Glutamatergic neuron (in vitro differentiated cells): ENCODE measurements at regions not wholly inside any gene's neighbourhood (a gene's known extent, or its start where the extent isn't known, plus 50 kb on each side); places are given as distances from the start of the nearest gene placed in this dataset.
A peak's percentile ranks its signal among the peaks of the same experiment; 100 is the strongest.

ENCODE experiments used
- DNase-seq: peaks from one replicate; pipeline ENCODE4 v3.0.0; 2022
- H3K27ac Mint-ChIP-seq: one replicate; pipeline ENCODE4 v1.8.0; 2020; ENCODE audit warnings: mild to moderate bottlenecking, mixed read lengths, inconsistent platforms; ENCODE audit not compliant: unreplicated experiment
- H3K27me3 Mint-ChIP-seq: one replicate; pipeline ENCODE4 v1.8.0; 2020; ENCODE audit warnings: mild to moderate bottlenecking, moderate library complexity, mixed read lengths, inconsistent platforms; ENCODE audit not compliant: unreplicated experiment
- H3K36me3 Mint-ChIP-seq: one replicate; pipeline ENCODE4 v1.8.0; 2020; ENCODE audit warnings: mild to moderate bottlenecking, mixed read lengths, inconsistent platforms; ENCODE audit not compliant: unreplicated experiment
- H3K4me1 Mint-ChIP-seq: one replicate; pipeline ENCODE4 v1.8.0; 2020; ENCODE audit warnings: mild to moderate bottlenecking, low read depth, mixed read lengths, inconsistent platforms; ENCODE audit not compliant: unreplicated experiment
- H3K4me3 Mint-ChIP-seq: one replicate; pipeline ENCODE4 v1.8.0; 2020; ENCODE audit warnings: mild to moderate bottlenecking, mixed read lengths, inconsistent platforms; ENCODE audit not compliant: unreplicated experiment
- H3K9me3 Mint-ChIP-seq: one replicate; pipeline ENCODE4 v1.8.0; 2020; ENCODE audit warnings: mild to moderate bottlenecking, moderate library complexity, mixed read lengths, inconsistent platforms; ENCODE audit not compliant: unreplicated experiment
- CTCF ChIP-seq: fragments of 200-600 bp; sonication (generic); IDR thresholded peaks from one replicate; pipeline ENCODE4 v1.5.0; 2021; ENCODE audit not compliant: partially characterized antibody, unreplicated experiment

GRCh38 chr18:77702686-77703085 lies 453.0 kb downstream of the GALR1 start:
- no peak for TF ChIP-seq CTCF
- Mint-ChIP-seq H3K9me3 (no peaks in the 10 kb centered on the region), H3K4me3 (no peak overlapping the region), H3K4me1 (no peaks in the 10 kb centered on the region), H3K27ac (no peak overlapping the region), H3K27me3 (no peaks in the 10 kb centered on the region), H3K36me3 (peaks cover 5% of the 10 kb centered on the region)
- peak; percentile 63 for DNase-seq

- peaks cover 5% of the 10 kb centered on the region for H3K36me3 Mint-ChIP-seq
These were observed 455.7 kb downstream of the GALR1 start for GRCh38 chr18:77705301-77705700.

GRCh38 chr18:77708826-77709506 lies 459.3 kb downstream of the GALR1 start:
- Mint-ChIP-seq H3K27me3 (peaks cover under 1% of the 10 kb centered on the region), H3K27ac (no peak overlapping the region), H3K36me3 (peaks cover 5% of the 10 kb centered on the region), H3K9me3 (no peaks in the 10 kb centered on the region), H3K4me3 (no peak overlapping the region), H3K4me1 (no peaks in the 10 kb centered on the region)
- TF ChIP-seq CTCF = no peak
- no peak for DNase-seq

More at GRCh38 chr18:77705301-77705700, 455.7 kb downstream of the GALR1 start:
- no peak for TF ChIP-seq CTCF
- no peaks in the 10 kb centered on the region for H3K27me3 Mint-ChIP-seq
- no peak overlapping the region for H3K27ac Mint-ChIP-seq
- no peak for DNase-seq
- no peaks in the 10 kb centered on the region for H3K4me1 Mint-ChIP-seq
- H3K4me3 Mint-ChIP-seq = no peak overlapping the region
- H3K9me3 Mint-ChIP-seq = no peaks in the 10 kb centered on the region

DNA sequence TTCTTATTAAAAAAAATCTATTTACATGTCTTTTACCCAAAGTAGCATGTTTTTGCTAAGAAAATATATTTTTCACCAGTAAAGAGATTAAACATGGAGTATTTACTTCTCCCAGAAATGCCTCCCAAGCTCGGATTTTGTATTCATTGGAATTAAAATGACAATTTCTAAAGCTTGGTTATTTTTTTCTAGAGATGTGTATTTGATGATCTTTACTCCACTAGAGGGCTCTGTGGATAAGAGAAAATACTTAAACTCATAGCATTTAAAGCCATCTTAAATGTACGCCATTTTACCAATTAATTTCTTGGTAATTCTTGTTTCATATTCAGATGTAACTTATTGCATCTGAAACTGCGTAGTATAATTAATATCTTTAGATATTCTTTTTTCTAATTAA lies 461.4 kb downstream of the GALR1 start:
- no peak for DNase-seq
- peaks cover under 1% of the 10 kb centered on the region for H3K36me3 Mint-ChIP-seq
- H3K4me1 Mint-ChIP-seq = no peaks in the 10 kb centered on the region
- peaks cover 2% of the 10 kb centered on the region for H3K27me3 Mint-ChIP-seq
- peak; percentile 61 for TF ChIP-seq CTCF
- H3K4me3 Mint-ChIP-seq = no peak overlapping the region
- H3K27ac Mint-ChIP-seq = no peak overlapping the region
- no peaks in the 10 kb centered on the region for H3K9me3 Mint-ChIP-seq

DNA sequence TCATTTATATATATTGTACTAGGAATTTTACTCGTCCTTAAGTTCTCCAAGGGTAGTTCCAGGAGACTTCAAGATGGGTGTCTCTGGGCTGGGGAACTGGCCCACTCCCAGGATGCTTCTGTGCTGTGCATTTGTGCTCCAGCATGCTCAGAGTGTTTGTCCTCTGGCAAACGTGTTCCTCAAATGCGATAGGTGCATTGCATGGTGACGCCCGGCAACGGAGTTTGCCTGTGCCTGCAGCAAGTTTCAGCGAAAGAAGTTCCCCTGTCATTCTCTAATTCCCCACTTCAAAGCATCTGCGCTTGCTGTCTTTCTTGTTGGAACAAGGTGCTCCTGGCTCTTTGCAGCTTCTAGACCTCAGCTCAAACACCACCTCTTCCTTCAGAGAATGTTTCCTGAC lies 465.1 kb downstream of the GALR1 start:
- Mint-ChIP-seq H3K36me3 (no peaks in the 10 kb centered on the region), H3K27me3 (peaks cover 2% of the 10 kb centered on the region), H3K9me3 (no peaks in the 10 kb centered on the region), H3K4me1 (no peaks in the 10 kb centered on the region), H3K4me3 (no peak overlapping the region), H3K27ac (no peak overlapping the region)
- no peak for TF ChIP-seq CTCF
- no peak for DNase-seq
